SK-N-SH treated with all-trans-retinoic acid at 6 μM for 48 hours (cell line): ENCODE measurements at regions not wholly inside any gene's neighbourhood (a gene's known extent, or its start where the extent isn't known, plus 50 kb on each side); places are given as distances from the start of the nearest gene placed in this dataset.

Source experiments
- ATAC-seq: fragments of 200-7000 bp; cut with Tn5 transposase; 3 replicates; pipeline ENCODE4 v1.9.1; 2020; ENCODE audit warnings: mild to moderate bottlenecking, moderate library complexity
- ARNTL ChIP-seq: fragments of 450-650 bp; formaldehyde crosslinking; IDR thresholded peaks from 2 replicates; pipeline ENCODE4 v1.5.0; 2020; ENCODE audit warnings: low read depth, mild to moderate bottlenecking, moderate library complexity, borderline replicate concordance
- BACH2 ChIP-seq: fragments of 250-450 bp; sonication (Bioruptor Pico); IDR thresholded peaks from 2 replicates; pipeline ENCODE4 v1.9.0; 2021; ENCODE audit warnings: mild to moderate bottlenecking, borderline replicate concordance
- CSDC2 ChIP-seq: fragments of 250-450 bp; sonication (Bioruptor Pico); IDR thresholded peaks from 2 replicates; pipeline ENCODE4 v1.5.0; 2020; ENCODE audit warnings: mild to moderate bottlenecking, moderate library complexity
- GLIS3 ChIP-seq: fragments of 250-450 bp; sonication (Bioruptor Pico); IDR thresholded peaks from 2 replicates; pipeline ENCODE4 v1.5.0; 2020; ENCODE audit warnings: mild to moderate bottlenecking, moderate library complexity
- ISL1 ChIP-seq: fragments of 250-450 bp; sonication (Bioruptor Pico); IDR thresholded peaks from 2 replicates; pipeline ENCODE4 v2.1.2; 2022; ENCODE audit warnings: mild to moderate bottlenecking, moderate library complexity
- PPARA ChIP-seq: fragments of 250-450 bp; sonication (Bioruptor Pico); IDR thresholded peaks from 2 replicates; pipeline ENCODE4 v1.5.0; 2020; ENCODE audit warnings: mild to moderate bottlenecking, borderline replicate concordance
- RARB ChIP-seq: fragments of 250-450 bp; sonication (Bioruptor Pico); IDR thresholded peaks from 2 replicates; pipeline ENCODE4 v1.8.0; 2021; ENCODE audit warnings: mild to moderate bottlenecking, moderate library complexity
- SNAI2 ChIP-seq: fragments of 250-450 bp; sonication (Bioruptor Pico); IDR thresholded peaks from 2 replicates; pipeline ENCODE4 v1.5.0; 2020; ENCODE audit warnings: mild to moderate bottlenecking, moderate library complexity
- TCF4 ChIP-seq: fragments of 250-450 bp; sonication (Bioruptor Pico); IDR thresholded peaks from 2 replicates; pipeline ENCODE4 v1.8.0; 2021; ENCODE audit warnings: mild to moderate bottlenecking, moderate library complexity, borderline replicate concordance
- TOX ChIP-seq: fragments of 250-450 bp; sonication (Bioruptor Pico); IDR thresholded peaks from 2 replicates; pipeline ENCODE4 v1.8.0; 2021; ENCODE audit warnings: mild to moderate bottlenecking, moderate library complexity, borderline replicate concordance
- ZC3H10 ChIP-seq: fragments of 250-450 bp; sonication (Bioruptor Pico); IDR thresholded peaks from 2 replicates; pipeline ENCODE4 v1.5.1; 2021; ENCODE audit warnings: mild to moderate bottlenecking, moderate library complexity
- ZFP3 ChIP-seq: fragments of 250-450 bp; sonication (Bioruptor Pico); IDR thresholded peaks from 2 replicates; pipeline ENCODE4 v1.5.0; 2020; ENCODE audit warnings: mild to moderate bottlenecking, moderate library complexity
- ZNF565 ChIP-seq: fragments of 450-650 bp; formaldehyde crosslinking; conservative IDR thresholded peaks from 2 replicates; pipeline ENCODE4 v1.5.0; 2020; ENCODE audit warnings: low read depth, mild to moderate bottlenecking, moderate library complexity
- ZNF70 ChIP-seq: fragments of 450-650 bp; formaldehyde crosslinking; IDR thresholded peaks from 2 replicates; pipeline ENCODE4 v1.5.0; 2020; ENCODE audit warnings: mild to moderate bottlenecking, moderate library complexity
- TF ChIP-seq, protein P1 (sequence below): fragments of 250-450 bp; sonication (Bioruptor Pico); IDR thresholded peaks from 2 replicates; pipeline ENCODE4 v1.8.0; 2021; ENCODE audit warnings: low read depth, mild to moderate bottlenecking, moderate library complexity, borderline replicate concordance
- TF ChIP-seq, protein P2 (sequence below): fragments of 250-450 bp; sonication (Bioruptor Pico); IDR thresholded peaks from 2 replicates; pipeline ENCODE4 v1.5.0; 2020; ENCODE audit warnings: mild to moderate bottlenecking, moderate library complexity
- TF ChIP-seq, protein P3 (sequence below): fragments of 250-450 bp; sonication (Bioruptor Pico); IDR thresholded peaks from 2 replicates; pipeline ENCODE4 v1.5.1; 2021; ENCODE audit warnings: mild to moderate bottlenecking, moderate library complexity
- TF ChIP-seq, protein P4 (sequence below): fragments of 250-450 bp; sonication (Bioruptor Pico); IDR thresholded peaks from 2 replicates; pipeline ENCODE4 v1.8.0; 2020; ENCODE audit warnings: mild to moderate bottlenecking, moderate library complexity, borderline replicate concordance

DNA sequence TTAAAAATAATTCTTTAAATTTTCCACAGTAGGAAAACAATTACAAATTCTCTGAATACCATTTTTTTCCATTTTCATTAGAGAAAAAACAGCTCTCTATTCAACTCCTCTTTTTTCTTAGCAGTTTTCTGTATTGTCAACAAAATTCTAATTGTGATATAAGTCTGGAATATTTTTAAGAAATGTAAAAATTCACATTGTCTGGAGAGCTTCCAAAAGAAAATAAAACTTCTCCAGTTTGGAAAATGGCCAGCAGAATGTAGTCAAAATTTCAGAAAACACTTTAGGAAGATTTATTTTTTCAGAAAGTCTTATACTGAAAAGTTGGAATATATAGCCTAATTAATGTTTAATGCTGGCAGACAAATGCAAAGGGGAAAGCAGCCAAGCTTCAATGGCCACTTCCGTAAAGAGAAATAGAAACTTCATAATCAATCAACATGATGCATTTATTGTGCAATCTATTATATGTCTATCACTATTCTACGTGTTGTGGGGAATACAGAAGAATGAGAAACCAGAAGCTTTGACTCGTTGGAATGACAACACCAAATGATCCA, 733.2 kb upstream of the PKDCC start:
- TF ChIP-seq ZNF565 (no peak), BACH2 (CRISPR knock-in tag) (no peak), TOX (CRISPR knock-in tag) (no peak)
- no peak for ATAC-seq

DNA sequence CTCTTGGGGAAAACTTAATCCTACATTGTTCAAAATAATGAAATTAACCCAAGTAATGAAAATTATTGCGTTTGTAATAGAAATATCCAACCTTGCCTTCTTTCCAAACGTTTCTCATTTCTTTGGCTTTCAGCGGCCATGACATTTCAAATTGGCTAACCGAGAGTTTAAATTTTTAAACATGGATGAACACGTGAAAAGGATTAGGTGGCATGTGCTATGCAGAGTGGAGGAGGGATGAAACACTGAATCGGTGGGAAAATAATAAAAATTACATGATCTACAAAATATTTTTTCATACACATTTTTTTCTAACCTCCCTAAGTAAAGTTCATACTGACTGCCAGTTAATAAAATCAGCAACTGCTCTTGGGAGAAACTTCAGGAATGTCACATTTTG, 728.4 kb upstream of the PKDCC start:
- no peak for ATAC-seq
- TF ChIP-seq ARNTL (CRISPR knock-in tag) (no peak), ZFP3 (CRISPR knock-in tag) (no peak), TCF4 (CRISPR knock-in tag) (no peak), CSDC2 (CRISPR knock-in tag) (no peak), PPARA (CRISPR knock-in tag) (no peak), ZNF565 (no peak), GLIS3 (CRISPR knock-in tag) (no peak), ZC3H10 (no peak)
- TF ChIP-seq, protein P1, sequence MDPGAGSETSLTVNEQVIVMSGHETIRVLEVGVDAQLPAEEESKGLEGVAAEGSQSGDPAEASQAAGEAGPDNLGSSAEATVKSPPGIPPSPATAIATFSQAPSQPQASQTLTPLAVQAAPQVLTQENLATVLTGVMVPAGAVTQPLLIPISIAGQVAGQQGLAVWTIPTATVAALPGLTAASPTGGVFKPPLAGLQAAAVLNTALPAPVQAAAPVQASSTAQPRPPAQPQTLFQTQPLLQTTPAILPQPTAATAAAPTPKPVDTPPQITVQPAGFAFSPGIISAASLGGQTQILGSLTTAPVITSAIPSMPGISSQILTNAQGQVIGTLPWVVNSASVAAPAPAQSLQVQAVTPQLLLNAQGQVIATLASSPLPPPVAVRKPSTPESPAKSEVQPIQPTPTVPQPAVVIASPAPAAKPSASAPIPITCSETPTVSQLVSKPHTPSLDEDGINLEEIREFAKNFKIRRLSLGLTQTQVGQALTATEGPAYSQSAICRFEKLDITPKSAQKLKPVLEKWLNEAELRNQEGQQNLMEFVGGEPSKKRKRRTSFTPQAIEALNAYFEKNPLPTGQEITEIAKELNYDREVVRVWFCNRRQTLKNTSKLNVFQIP (CRISPR knock-in tag): no peak
- TF ChIP-seq, protein P2, sequence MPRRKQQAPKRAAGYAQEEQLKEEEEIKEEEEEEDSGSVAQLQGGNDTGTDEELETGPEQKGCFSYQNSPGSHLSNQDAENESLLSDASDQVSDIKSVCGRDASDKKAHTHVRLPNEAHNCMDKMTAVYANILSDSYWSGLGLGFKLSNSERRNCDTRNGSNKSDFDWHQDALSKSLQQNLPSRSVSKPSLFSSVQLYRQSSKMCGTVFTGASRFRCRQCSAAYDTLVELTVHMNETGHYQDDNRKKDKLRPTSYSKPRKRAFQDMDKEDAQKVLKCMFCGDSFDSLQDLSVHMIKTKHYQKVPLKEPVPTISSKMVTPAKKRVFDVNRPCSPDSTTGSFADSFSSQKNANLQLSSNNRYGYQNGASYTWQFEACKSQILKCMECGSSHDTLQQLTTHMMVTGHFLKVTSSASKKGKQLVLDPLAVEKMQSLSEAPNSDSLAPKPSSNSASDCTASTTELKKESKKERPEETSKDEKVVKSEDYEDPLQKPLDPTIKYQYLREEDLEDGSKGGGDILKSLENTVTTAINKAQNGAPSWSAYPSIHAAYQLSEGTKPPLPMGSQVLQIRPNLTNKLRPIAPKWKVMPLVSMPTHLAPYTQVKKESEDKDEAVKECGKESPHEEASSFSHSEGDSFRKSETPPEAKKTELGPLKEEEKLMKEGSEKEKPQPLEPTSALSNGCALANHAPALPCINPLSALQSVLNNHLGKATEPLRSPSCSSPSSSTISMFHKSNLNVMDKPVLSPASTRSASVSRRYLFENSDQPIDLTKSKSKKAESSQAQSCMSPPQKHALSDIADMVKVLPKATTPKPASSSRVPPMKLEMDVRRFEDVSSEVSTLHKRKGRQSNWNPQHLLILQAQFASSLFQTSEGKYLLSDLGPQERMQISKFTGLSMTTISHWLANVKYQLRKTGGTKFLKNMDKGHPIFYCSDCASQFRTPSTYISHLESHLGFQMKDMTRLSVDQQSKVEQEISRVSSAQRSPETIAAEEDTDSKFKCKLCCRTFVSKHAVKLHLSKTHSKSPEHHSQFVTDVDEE (CRISPR knock-in tag): no peak
- TF ChIP-seq, protein P3, sequence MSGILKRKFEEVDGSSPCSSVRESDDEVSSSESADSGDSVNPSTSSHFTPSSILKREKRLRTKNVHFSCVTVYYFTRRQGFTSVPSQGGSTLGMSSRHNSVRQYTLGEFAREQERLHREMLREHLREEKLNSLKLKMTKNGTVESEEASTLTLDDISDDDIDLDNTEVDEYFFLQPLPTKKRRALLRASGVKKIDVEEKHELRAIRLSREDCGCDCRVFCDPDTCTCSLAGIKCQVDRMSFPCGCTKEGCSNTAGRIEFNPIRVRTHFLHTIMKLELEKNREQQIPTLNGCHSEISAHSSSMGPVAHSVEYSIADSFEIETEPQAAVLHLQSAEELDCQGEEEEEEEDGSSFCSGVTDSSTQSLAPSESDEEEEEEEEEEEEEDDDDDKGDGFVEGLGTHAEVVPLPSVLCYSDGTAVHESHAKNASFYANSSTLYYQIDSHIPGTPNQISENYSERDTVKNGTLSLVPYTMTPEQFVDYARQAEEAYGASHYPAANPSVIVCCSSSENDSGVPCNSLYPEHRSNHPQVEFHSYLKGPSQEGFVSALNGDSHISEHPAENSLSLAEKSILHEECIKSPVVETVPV (CRISPR knock-in tag): no peak

DNA sequence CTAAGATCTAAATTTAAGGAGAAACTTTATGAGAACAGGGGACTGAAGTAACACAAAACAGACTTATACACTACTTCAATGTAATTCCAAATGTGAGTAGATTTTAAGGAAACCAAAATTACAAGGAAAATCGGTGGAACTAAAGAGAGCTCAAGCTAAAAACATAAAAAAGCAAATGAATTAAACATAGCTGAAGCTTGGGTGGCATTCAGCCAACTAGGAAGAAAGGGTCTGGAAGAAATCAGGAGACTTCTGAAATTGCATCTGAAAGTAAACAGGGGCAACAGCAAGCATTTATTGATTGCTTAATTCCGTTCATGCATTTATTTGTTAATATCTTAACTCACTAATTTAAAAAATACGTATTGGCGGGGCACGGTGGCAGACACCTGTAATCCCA, 727.3 kb upstream of the PKDCC start:
- TF ChIP-seq RARB (CRISPR knock-in tag): no peak
- TF ChIP-seq GLIS3 (CRISPR knock-in tag): no peak
- no peak for TF ChIP-seq ZNF565
- TF ChIP-seq ARNTL (CRISPR knock-in tag): no peak
- TF ChIP-seq TOX (CRISPR knock-in tag): no peak
- TF ChIP-seq PPARA (CRISPR knock-in tag): no peak
- TF ChIP-seq BACH2 (CRISPR knock-in tag): no peak
- TF ChIP-seq, protein P3 (CRISPR knock-in tag): no peak
- no peak for TF ChIP-seq ISL1 (CRISPR knock-in tag)
- no peak for TF ChIP-seq SNAI2 (CRISPR knock-in tag)
- TF ChIP-seq, protein P1 (CRISPR knock-in tag): no peak
- TF ChIP-seq, protein P4, sequence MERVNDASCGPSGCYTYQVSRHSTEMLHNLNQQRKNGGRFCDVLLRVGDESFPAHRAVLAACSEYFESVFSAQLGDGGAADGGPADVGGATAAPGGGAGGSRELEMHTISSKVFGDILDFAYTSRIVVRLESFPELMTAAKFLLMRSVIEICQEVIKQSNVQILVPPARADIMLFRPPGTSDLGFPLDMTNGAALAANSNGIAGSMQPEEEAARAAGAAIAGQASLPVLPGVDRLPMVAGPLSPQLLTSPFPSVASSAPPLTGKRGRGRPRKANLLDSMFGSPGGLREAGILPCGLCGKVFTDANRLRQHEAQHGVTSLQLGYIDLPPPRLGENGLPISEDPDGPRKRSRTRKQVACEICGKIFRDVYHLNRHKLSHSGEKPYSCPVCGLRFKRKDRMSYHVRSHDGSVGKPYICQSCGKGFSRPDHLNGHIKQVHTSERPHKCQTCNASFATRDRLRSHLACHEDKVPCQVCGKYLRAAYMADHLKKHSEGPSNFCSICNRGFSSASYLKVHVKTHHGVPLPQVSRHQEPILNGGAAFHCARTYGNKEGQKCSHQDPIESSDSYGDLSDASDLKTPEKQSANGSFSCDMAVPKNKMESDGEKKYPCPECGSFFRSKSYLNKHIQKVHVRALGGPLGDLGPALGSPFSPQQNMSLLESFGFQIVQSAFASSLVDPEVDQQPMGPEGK (CRISPR knock-in tag): no peak
- TF ChIP-seq, protein P2 (CRISPR knock-in tag): no peak
- no peak for TF ChIP-seq ZNF70 (CRISPR knock-in tag)
- TF ChIP-seq, all 23 proteins: peak for 0
- ATAC-seq: no peak
